Uterus (tissue), 2 donors: ENCODE measurements at regions not wholly inside any gene's neighbourhood (a gene's known extent, or its start where the extent isn't known, plus 50 kb on each side); places are given as distances from the start of the nearest gene placed in this dataset.

Source experiments
- POLR2A ChIP-seq, 2 donors: fragments of 450-650 bp; IDR thresholded peaks; one replicate each; pipeline ENCODE4 v1.6.1; 2016; ENCODE audit warnings: antibody characterized with exemption in 2 of 2, mild to moderate bottlenecking in 1 of 2, moderate library complexity in 1 of 2
- TF ChIP-seq, protein P1 (sequence below), 4 experiments: fragments of 200-600 bp in 2 of 4; fragments of 450-650 bp in 2 of 4; sonication (generic) in 2 of 4; IDR thresholded peaks; one replicate each; pipeline ENCODE4 v1.5.1; 2016 to 2019; ENCODE audit warnings: antibody characterized with exemption in 4 of 4, mild to moderate bottlenecking in 2 of 4, moderate library complexity in 1 of 4

DNA sequence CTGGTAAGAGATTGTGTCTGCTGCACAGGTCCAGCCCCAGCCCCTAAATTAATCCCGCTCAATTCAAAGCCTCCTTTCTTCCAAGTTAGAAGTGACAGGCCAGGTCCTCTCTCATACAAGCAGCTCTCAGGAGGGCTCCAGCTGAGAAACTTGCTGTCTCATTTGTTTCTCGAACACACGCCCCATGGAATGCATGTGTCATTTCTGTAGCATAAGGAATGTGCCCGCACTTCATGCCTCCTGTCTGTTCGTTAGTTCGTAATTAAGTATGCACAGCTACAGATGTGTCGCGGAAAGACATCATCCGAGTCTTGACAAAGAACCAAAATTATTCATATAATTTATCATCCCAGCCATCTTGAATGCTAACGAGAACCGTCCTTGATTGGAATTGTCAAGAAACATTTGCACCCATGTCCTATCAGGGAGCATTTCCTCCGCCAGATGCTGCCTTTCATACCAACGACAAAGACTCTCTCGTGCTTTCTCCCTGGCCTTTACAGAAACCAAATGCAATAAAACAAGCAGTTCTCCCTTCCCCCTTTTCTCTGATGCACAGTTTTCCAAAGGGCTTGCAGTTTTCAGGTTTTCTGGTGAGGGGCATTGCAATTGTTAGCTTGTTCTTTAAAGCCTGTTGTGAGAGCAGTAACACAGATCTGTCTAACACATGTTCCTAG lies 133.5 kb downstream of the UQCRFS1 start:
- TF ChIP-seq, protein P1, sequence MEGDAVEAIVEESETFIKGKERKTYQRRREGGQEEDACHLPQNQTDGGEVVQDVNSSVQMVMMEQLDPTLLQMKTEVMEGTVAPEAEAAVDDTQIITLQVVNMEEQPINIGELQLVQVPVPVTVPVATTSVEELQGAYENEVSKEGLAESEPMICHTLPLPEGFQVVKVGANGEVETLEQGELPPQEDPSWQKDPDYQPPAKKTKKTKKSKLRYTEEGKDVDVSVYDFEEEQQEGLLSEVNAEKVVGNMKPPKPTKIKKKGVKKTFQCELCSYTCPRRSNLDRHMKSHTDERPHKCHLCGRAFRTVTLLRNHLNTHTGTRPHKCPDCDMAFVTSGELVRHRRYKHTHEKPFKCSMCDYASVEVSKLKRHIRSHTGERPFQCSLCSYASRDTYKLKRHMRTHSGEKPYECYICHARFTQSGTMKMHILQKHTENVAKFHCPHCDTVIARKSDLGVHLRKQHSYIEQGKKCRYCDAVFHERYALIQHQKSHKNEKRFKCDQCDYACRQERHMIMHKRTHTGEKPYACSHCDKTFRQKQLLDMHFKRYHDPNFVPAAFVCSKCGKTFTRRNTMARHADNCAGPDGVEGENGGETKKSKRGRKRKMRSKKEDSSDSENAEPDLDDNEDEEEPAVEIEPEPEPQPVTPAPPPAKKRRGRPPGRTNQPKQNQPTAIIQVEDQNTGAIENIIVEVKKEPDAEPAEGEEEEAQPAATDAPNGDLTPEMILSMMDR (IDR thresholded peaks at IDR 0.05) = no peak
- TF ChIP-seq POLR2A (IDR thresholded peaks at IDR 0.05) = no peak
